CD4-positive, alpha-beta T cell (primary cell): ENCODE measurements at regions not wholly inside any gene's neighbourhood (a gene's known extent, or its start where the extent isn't known, plus 50 kb on each side); places are given as distances from the start of the nearest gene placed in this dataset.

Source experiments
- ATAC-seq: fragments of 200-7000 bp; cut with Tn5 transposase; one replicate; pipeline ENCODE4 v1.10.0; 2022; ENCODE audit warnings: mild to moderate bottlenecking; ENCODE audit not compliant: poor library complexity
- CTCF ChIA-PET: fragments of 350-600 bp; sonication (Branson Sonifier 250); formaldehyde crosslinking; loops from one replicate; lab custom pipeline; 2021; ENCODE audit warnings: antibody characterized with exemption, inconsistent platforms; lab: Charles Lee
- POLR2A ChIA-PET: fragments of 350-600 bp; sonication (Branson Sonifier 250); formaldehyde crosslinking; loops from one replicate; lab custom pipeline; 2021; ENCODE audit warnings: antibody characterized with exemption, inconsistent platforms; lab: Charles Lee
- DNase-seq, 14 experiments: peaks; one replicate each; pipeline ENCODE4 v3.0.0-alpha.2; 2013 to 2020; ENCODE audit warnings: mixed read lengths in 2 of 14
- H3K27ac ChIP-seq, 2 donors: one replicate each; pipeline versions ENCODE4 v1.5.1 to v1.7.0; 2013; ENCODE audit warnings: low read length in 2 of 2, low read depth in 1 of 2, mild to moderate bottlenecking in 1 of 2
- H3K27me3 ChIP-seq, 2 experiments: 1 replicate in 1 of 2; 2 replicates in 1 of 2; pipeline versions ENCODE4 v1.6.1 to v1.7.0; 2013; ENCODE audit warnings: low read length in 2 of 2, control low read depth in 1 of 2, mild to moderate bottlenecking in 1 of 2, moderate library complexity in 1 of 2; ENCODE audit not compliant: insufficient read depth in 2 of 2, control insufficient read depth in 1 of 2
- H3K36me3 ChIP-seq: one replicate; pipeline ENCODE4 v1.6.1; 2013; ENCODE audit warnings: low read length, control low read depth; ENCODE audit not compliant: insufficient read depth
- H3K4me1 ChIP-seq: one replicate; pipeline ENCODE4 v1.6.1; 2013; ENCODE audit warnings: low read length, control low read depth; ENCODE audit not compliant: insufficient read depth
- H3K4me3 ChIP-seq: one replicate; pipeline ENCODE4 v1.5.1; 2013; ENCODE audit warnings: mild to moderate bottlenecking, low read length, moderate library complexity
- H3K9me3 ChIP-seq, 2 experiments: 1 replicate in 1 of 2; 2 replicates in 1 of 2; pipeline versions ENCODE4 v1.6.1 to v1.7.0; 2013; ENCODE audit warnings: low read length in 2 of 2, mild to moderate bottlenecking in 2 of 2, control low read depth in 1 of 2, moderate library complexity in 1 of 2; ENCODE audit not compliant: control insufficient read depth in 1 of 2, insufficient read depth in 1 of 2
- H3K27ac Mint-ChIP-seq: one replicate; pipeline ENCODE4 v1.8.0; 2020; ENCODE audit warnings: mixed read lengths
- H3K27me3 Mint-ChIP-seq: one replicate; pipeline ENCODE4 v1.8.0; 2021; ENCODE audit warnings: mixed read lengths
- H3K36me3 Mint-ChIP-seq: one replicate; pipeline ENCODE4 v1.8.0; 2021; ENCODE audit warnings: low read depth, mixed read lengths
- H3K4me1 Mint-ChIP-seq: one replicate; pipeline ENCODE4 v1.8.0; 2021; ENCODE audit warnings: low read depth, mixed read lengths
- H3K4me3 Mint-ChIP-seq: one replicate; pipeline ENCODE4 v1.8.0; 2020; ENCODE audit warnings: mild to moderate bottlenecking, mixed read lengths
- H3K9me3 Mint-ChIP-seq: one replicate; pipeline ENCODE4 v1.8.0; 2020; ENCODE audit warnings: mixed read lengths
- CTCF ChIP-seq: fragments of 200-600 bp; IDR thresholded peaks from one replicate; pipeline ENCODE4 v1.8.0; 2022; ENCODE audit warnings: antibody characterized with exemption, mild to moderate bottlenecking
- intact Hi-C, 2 experiments: fragments of 100-400 bp; cut with DNase I in 1 of 2; cut with micrococcal nuclease in 1 of 2; formaldehyde crosslinking; loops; one replicate each; pipeline versions ENCODE4 v1.15.1 to v1.9.0; 2023 to 2025; cut with DNase I, micrococcal nuclease

- Mint-ChIP-seq H3K4me1 (no peaks in the 10 kb centered on the region), H3K36me3 (no peaks in the 10 kb centered on the region), H3K4me3 (no peak overlapping the region), H3K27ac (no peak overlapping the region), H3K9me3 (peaks cover 4% of the 10 kb centered on the region), H3K27me3 (peaks cover 6% of the 10 kb centered on the region)
- ATAC-seq (no peak), DNase-seq (no peak)
- H3K4me3 ChIP-seq = no peak overlapping the region
- peaks cover 5 to 6% of the 10 kb centered on the region in 2 experiments for H3K9me3 ChIP-seq
- no peak for TF ChIP-seq CTCF
- ChIA-PET CTCF (interaction anchor here (0.7 kb wide), 2 partner anchors 28 to 1611 kb away, joined by 3 read pairs; no protein-coding TSS in a partner anchor), POLR2A (no interaction called here)
- no peaks in the 10 kb centered on the region for H3K4me1 ChIP-seq
- no peaks in the 10 kb centered on the region for H3K36me3 ChIP-seq
- intact Hi-C loops = no loop called here
- no peak overlapping the region for H3K27ac ChIP-seq
- H3K27me3 ChIP-seq = no peaks in the 10 kb centered on the region
Observed at GRCh38 chr3:3665961-3666640, 133.1 kb upstream of the LRRN1 start.

GRCh38 chr3:3665546-3665945, 133.7 kb upstream of the LRRN1 start:
- peaks cover 5 to 6% of the 10 kb centered on the region in 2 experiments for H3K9me3 ChIP-seq
- H3K27me3 ChIP-seq = no peaks in the 10 kb centered on the region
- peaks cover 6% of the 10 kb centered on the region for H3K27me3 Mint-ChIP-seq
- H3K36me3 Mint-ChIP-seq = no peaks in the 10 kb centered on the region
- no peaks in the 10 kb centered on the region for H3K4me1 ChIP-seq
- DNase-seq (no peak), ATAC-seq (no peak)
- ChIA-PET CTCF (interaction anchor here (0.7 kb wide), 2 partner anchors 27 to 1611 kb away, joined by 3 read pairs; no protein-coding TSS in a partner anchor), POLR2A (no interaction called here)
- H3K36me3 ChIP-seq = no peaks in the 10 kb centered on the region
- no peak overlapping the region for H3K4me3 Mint-ChIP-seq
- H3K27ac Mint-ChIP-seq = no peak overlapping the region
- H3K9me3 Mint-ChIP-seq = peaks cover 4% of the 10 kb centered on the region
- H3K4me3 ChIP-seq = no peak overlapping the region
- H3K27ac ChIP-seq = no peak overlapping the region
- intact Hi-C loops = no loop called here
- TF ChIP-seq CTCF = no peak
- no peaks in the 10 kb centered on the region for H3K4me1 Mint-ChIP-seq

GRCh38 chr3:3664935-3665334, 134.3 kb upstream of the LRRN1 start:
- no peak for TF ChIP-seq CTCF
- ChIA-PET POLR2A (no interaction called here), CTCF (no interaction called here)
- no peak overlapping the region for H3K27ac ChIP-seq
- intact Hi-C loops = no loop called here
- no peak for DNase-seq
- H3K4me3 ChIP-seq = no peak overlapping the region
- Mint-ChIP-seq H3K27ac (no peak overlapping the region), H3K4me1 (no peaks in the 10 kb centered on the region), H3K4me3 (no peak overlapping the region), H3K9me3 (peaks cover 4% of the 10 kb centered on the region), H3K27me3 (peaks cover 6% of the 10 kb centered on the region), H3K36me3 (no peaks in the 10 kb centered on the region)
- ATAC-seq = no peak
- no peaks in the 10 kb centered on the region for H3K36me3 ChIP-seq
- no peaks in the 10 kb centered on the region for H3K4me1 ChIP-seq
- H3K9me3 ChIP-seq = peaks cover 4 to 5% of the 10 kb centered on the region in 2 experiments
- no peaks in the 10 kb centered on the region for H3K27me3 ChIP-seq
